ENCODE measurements at regions not wholly inside any gene's neighbourhood (a gene's known extent, or its start where the extent isn't known, plus 50 kb on each side); places are given as distances from the start of the nearest gene placed in this dataset.

GRCh38 chr3:34683851-34684250 lies 885.4 kb downstream of the PDCD6IP start:
- Histone ChIP-seq H3K9me3 (no peaks in the 10 kb centered on the region), H3K27ac (no peak overlapping the region), H3K4me1 (no peaks in the 10 kb centered on the region), H3K4me3 (no peak overlapping the region), H3K27me3 (no peaks in the 10 kb centered on the region), H3K36me3 (no peaks in the 10 kb centered on the region)
- 16 to 43% methylated on average over 4 of the region's 4 CpGs for WGBS, 2 donors
- TF ChIP-seq POLR2AphosphoS5 (IDR thresholded peaks at IDR 0.05) (no peak), POLR2A (IDR thresholded peaks at IDR 0.05) (no peak), CTCF (IDR thresholded peaks at IDR 0.05) (peak in 3 of 4 experiments; percentile 33 to 35 (median 34)), EP300 (IDR thresholded peaks at IDR 0.05) (no peak)
- no peak for DNase-seq
- intact Hi-C loops (cut with DNase I) = loop anchor here (5.0 kb wide), 1 partner anchor 802 kb away; no protein-coding TSS in a partner anchor

GRCh38 chr3:34686541-34686940 lies 888.1 kb downstream of the PDCD6IP start:
- no peaks in the 10 kb centered on the region for H3K27me3 ChIP-seq
- no peak overlapping the region for H3K4me3 ChIP-seq
- no peaks in the 10 kb centered on the region for H3K4me1 ChIP-seq
- 68 to 77% methylated on average over 1 of the region's 1 CpG for WGBS, 2 donors
- no peak for TF ChIP-seq POLR2AphosphoS5 (IDR thresholded peaks at IDR 0.05)
- TF ChIP-seq POLR2A (IDR thresholded peaks at IDR 0.05) = no peak
- no peak for TF ChIP-seq EP300 (IDR thresholded peaks at IDR 0.05)
- no peak for TF ChIP-seq CTCF (IDR thresholded peaks at IDR 0.05)
- H3K36me3 ChIP-seq = no peaks in the 10 kb centered on the region
- H3K27ac ChIP-seq = no peak overlapping the region
- intact Hi-C loops (cut with DNase I) = no loop called here
- DNase-seq = no peak
- no peaks in the 10 kb centered on the region for H3K9me3 ChIP-seq

- Histone ChIP-seq H3K27ac (no peak overlapping the region), H3K9me3 (no peaks in the 10 kb centered on the region), H3K36me3 (no peaks in the 10 kb centered on the region), H3K27me3 (no peaks in the 10 kb centered on the region), H3K4me3 (no peak overlapping the region), H3K4me1 (no peaks in the 10 kb centered on the region)
- DNase-seq = no peak
- WGBS, 2 donors = 78 to 83% methylated on average over 1 of the region's 1 CpG
- TF ChIP-seq CTCF (IDR thresholded peaks at IDR 0.05) (no peak), EP300 (IDR thresholded peaks at IDR 0.05) (no peak), POLR2AphosphoS5 (IDR thresholded peaks at IDR 0.05) (no peak), POLR2A (IDR thresholded peaks at IDR 0.05) (no peak)
- intact Hi-C loops (cut with DNase I) = no loop called here
These were observed 889.2 kb downstream of the PDCD6IP start for GRCh38 chr3:34687671-34688070.

GRCh38 chr3:34696831-34697230 lies 898.4 kb downstream of the PDCD6IP start:
- Histone ChIP-seq H3K9me3 (peaks cover 0 to 10% (median 0%) of the 10 kb centered on the region in 4 donors), H3K27ac (no peak overlapping the region), H3K4me3 (no peak overlapping the region), H3K36me3 (no peaks in the 10 kb centered on the region), H3K4me1 (no peaks in the 10 kb centered on the region), H3K27me3 (no peaks in the 10 kb centered on the region)
- no peak for TF ChIP-seq POLR2AphosphoS5 (IDR thresholded peaks at IDR 0.05)
- TF ChIP-seq POLR2A (IDR thresholded peaks at IDR 0.05) = no peak
- no peak for TF ChIP-seq CTCF (IDR thresholded peaks at IDR 0.05)
- TF ChIP-seq EP300 (IDR thresholded peaks at IDR 0.05) = no peak
- 82 to 84% methylated on average over 4 of the region's 4 CpGs for WGBS, 2 donors
- no peak for DNase-seq
- intact Hi-C loops (cut with DNase I) = no loop called here

GRCh38 chr3:34703053-34703452 lies 904.6 kb downstream of the PDCD6IP start:
- no peaks in the 10 kb centered on the region for H3K4me1 ChIP-seq
- H3K36me3 ChIP-seq = no peaks in the 10 kb centered on the region
- peaks cover 0 to 10% (median 4%) of the 10 kb centered on the region in 4 donors for H3K9me3 ChIP-seq
- DNase-seq = no peak
- H3K4me3 ChIP-seq = no peak overlapping the region
- TF ChIP-seq POLR2A (IDR thresholded peaks at IDR 0.05) = no peak
- TF ChIP-seq CTCF (IDR thresholded peaks at IDR 0.05) = no peak
- intact Hi-C loops (cut with DNase I) = no loop called here
- H3K27me3 ChIP-seq = no peaks in the 10 kb centered on the region
- 91 to 94% methylated on average over 3 of the region's 3 CpGs for WGBS, 2 donors
- H3K27ac ChIP-seq = no peak overlapping the region

Data from sigmoid colon (tissue), 6 donors.